Glutamatergic neuron (in vitro differentiated cells): ENCODE measurements at regions not wholly inside any gene's neighbourhood (a gene's known extent, or its start where the extent isn't known, plus 50 kb on each side); places are given as distances from the start of the nearest gene placed in this dataset.

ENCODE experiments used
- DNase-seq: peaks from one replicate; pipeline ENCODE4 v3.0.0; 2022
- H3K27ac Mint-ChIP-seq: one replicate; pipeline ENCODE4 v1.8.0; 2020; ENCODE audit warnings: mild to moderate bottlenecking, mixed read lengths, inconsistent platforms; ENCODE audit not compliant: unreplicated experiment
- H3K27me3 Mint-ChIP-seq: one replicate; pipeline ENCODE4 v1.8.0; 2020; ENCODE audit warnings: mild to moderate bottlenecking, moderate library complexity, mixed read lengths, inconsistent platforms; ENCODE audit not compliant: unreplicated experiment
- H3K36me3 Mint-ChIP-seq: one replicate; pipeline ENCODE4 v1.8.0; 2020; ENCODE audit warnings: mild to moderate bottlenecking, mixed read lengths, inconsistent platforms; ENCODE audit not compliant: unreplicated experiment
- H3K4me1 Mint-ChIP-seq: one replicate; pipeline ENCODE4 v1.8.0; 2020; ENCODE audit warnings: mild to moderate bottlenecking, low read depth, mixed read lengths, inconsistent platforms; ENCODE audit not compliant: unreplicated experiment
- H3K4me3 Mint-ChIP-seq: one replicate; pipeline ENCODE4 v1.8.0; 2020; ENCODE audit warnings: mild to moderate bottlenecking, mixed read lengths, inconsistent platforms; ENCODE audit not compliant: unreplicated experiment
- H3K9me3 Mint-ChIP-seq: one replicate; pipeline ENCODE4 v1.8.0; 2020; ENCODE audit warnings: mild to moderate bottlenecking, moderate library complexity, mixed read lengths, inconsistent platforms; ENCODE audit not compliant: unreplicated experiment
- CTCF ChIP-seq: fragments of 200-600 bp; sonication (generic); IDR thresholded peaks from one replicate; pipeline ENCODE4 v1.5.0; 2021; ENCODE audit not compliant: partially characterized antibody, unreplicated experiment

DNA sequence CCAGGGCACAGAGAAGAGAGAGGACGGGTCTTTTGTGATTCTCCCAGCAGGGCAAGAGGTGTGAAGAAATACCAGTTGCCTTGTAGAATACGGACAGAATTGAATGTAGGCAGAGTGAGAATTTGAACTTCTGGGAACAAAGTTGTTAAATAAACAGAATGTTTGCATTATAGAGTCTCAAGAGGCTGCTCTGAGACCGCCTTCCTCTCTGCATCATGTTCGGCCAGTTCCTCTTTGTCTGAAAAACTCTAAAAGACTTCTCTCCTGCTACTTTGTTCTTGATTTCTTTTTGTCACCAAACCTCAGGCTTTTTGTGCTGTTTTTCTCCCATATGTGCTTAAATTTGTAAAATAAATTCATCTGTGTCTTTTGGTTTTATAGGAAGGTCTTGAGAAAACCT is 256.4 kb downstream of the DLEU7 start:
- Mint-ChIP-seq H3K4me1 (peaks cover 6% of the 10 kb centered on the region), H3K4me3 (no peak overlapping the region), H3K9me3 (peaks cover 2% of the 10 kb centered on the region), H3K27me3 (peaks cover 1% of the 10 kb centered on the region), H3K36me3 (no peaks in the 10 kb centered on the region), H3K27ac (no peak overlapping the region)
- no peak for TF ChIP-seq CTCF
- no peak for DNase-seq

DNA sequence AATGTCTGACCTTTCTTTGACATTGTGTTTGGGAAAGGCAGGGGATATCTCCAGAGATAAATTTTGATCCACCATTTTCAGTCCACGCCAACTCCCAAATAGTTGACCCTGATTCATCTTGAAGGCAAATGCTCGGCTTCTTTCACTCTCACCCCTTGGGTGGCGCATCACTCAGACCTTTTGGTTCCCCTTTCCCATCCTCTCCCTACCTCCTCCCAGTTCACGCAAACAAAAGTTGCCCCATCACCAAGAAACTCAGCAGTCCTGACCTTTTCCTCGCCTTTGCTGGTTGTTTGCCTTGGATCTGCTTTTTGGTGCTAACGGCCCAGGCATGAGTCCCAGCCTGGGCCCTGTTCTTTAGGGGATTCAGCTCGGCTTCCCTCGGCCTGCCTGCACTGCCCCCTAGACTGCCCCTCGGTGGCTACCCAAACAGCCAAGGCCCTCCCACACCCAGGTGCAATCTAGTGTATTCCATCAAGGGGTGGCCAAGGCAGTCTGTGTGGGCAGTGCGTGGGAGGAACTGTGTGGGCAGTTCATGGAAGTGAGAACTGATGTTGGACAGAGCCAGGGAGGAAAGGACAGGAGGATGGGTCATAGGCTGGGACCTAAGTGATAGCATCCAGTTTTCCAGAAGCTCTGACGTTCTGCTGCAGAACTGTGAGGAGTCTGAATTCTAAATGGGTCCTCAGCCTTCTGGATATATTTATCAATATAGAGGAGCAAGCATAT is 255.7 kb downstream of the DLEU7 start:
- DNase-seq, result no peak
- Mint-ChIP-seq H3K27ac (no peak overlapping the region), H3K4me1 (peaks cover 6% of the 10 kb centered on the region), H3K27me3 (peaks cover 1% of the 10 kb centered on the region), H3K9me3 (peaks cover 2% of the 10 kb centered on the region), H3K36me3 (no peaks in the 10 kb centered on the region), H3K4me3 (no peak overlapping the region)
- TF ChIP-seq CTCF, result no peak

- no peak for DNase-seq
- Mint-ChIP-seq H3K27me3 (peaks cover 1% of the 10 kb centered on the region), H3K4me3 (no peak overlapping the region), H3K27ac (no peak overlapping the region), H3K36me3 (no peaks in the 10 kb centered on the region), H3K9me3 (peaks cover 2% of the 10 kb centered on the region), H3K4me1 (peaks cover 6% of the 10 kb centered on the region)
- TF ChIP-seq CTCF, result no peak
Measured at GRCh38 chr13:50588491-50589130, 254.9 kb downstream of the DLEU7 start.

DNA sequence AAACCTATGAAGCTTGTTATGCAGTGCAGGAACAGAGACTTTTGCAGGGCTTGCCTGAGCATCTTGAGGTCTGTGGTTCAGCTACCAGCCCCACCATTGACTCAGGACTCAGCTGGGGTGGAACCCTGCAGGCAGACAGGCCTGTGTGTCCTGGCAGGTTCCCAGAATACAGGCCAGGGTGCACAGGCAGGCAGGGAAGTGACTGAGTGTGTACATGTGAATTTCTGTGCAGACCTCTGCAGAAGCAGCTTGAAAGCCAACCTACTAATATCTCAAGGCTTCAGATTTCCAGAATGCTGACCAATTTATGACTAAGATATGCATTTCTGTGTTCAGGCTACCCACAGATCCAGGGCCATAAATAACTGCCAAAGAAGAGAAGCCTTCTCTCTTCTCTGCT is 254.4 kb downstream of the DLEU7 start:
- no peak overlapping the region for H3K4me3 Mint-ChIP-seq
- no peak for TF ChIP-seq CTCF
- no peaks in the 10 kb centered on the region for H3K36me3 Mint-ChIP-seq
- peaks cover 6% of the 10 kb centered on the region for H3K4me1 Mint-ChIP-seq
- DNase-seq, result no peak
- no peak overlapping the region for H3K27ac Mint-ChIP-seq
- peaks cover 1% of the 10 kb centered on the region for H3K27me3 Mint-ChIP-seq
- no peaks in the 10 kb centered on the region for H3K9me3 Mint-ChIP-seq

- no peaks in the 10 kb centered on the region for H3K9me3 Mint-ChIP-seq
- DNase-seq, result no peak
- peaks cover 5% of the 10 kb centered on the region for H3K4me1 Mint-ChIP-seq
- no peaks in the 10 kb centered on the region for H3K36me3 Mint-ChIP-seq
- H3K4me3 Mint-ChIP-seq, result no peak overlapping the region
- no peak overlapping the region for H3K27ac Mint-ChIP-seq
- TF ChIP-seq CTCF, result no peak
- H3K27me3 Mint-ChIP-seq, result peaks cover 1% of the 10 kb centered on the region
Measured at GRCh38 chr13:50589651-50590054, 253.8 kb downstream of the DLEU7 start.
